A549 (cell line): ENCODE measurements at regions not wholly inside any gene's neighbourhood (a gene's known extent, or its start where the extent isn't known, plus 50 kb on each side); places are given as distances from the start of the nearest gene placed in this dataset.
A peak's percentile ranks its signal among the peaks of the same experiment; 100 is the strongest.

Experiments
- ATAC-seq, 2 experiments: fragments of 200-7000 bp in 1 of 2; fragments of >200 bp in 1 of 2; cut with Nextera tagmentation in 1 of 2; cut with Tn5 transposase in 1 of 2; 3 replicates each; pipeline versions ENCODE4 v1.8.0 to v1.9.1; 2018 to 2020; ENCODE audit warnings: mild to moderate bottlenecking in 1 of 2, moderate library complexity in 1 of 2
- CTCF ChIA-PET: fragments of 300-600 bp; sonication (Branson Sonifier 250); formaldehyde crosslinking; extraction: SDS; loops from one replicate; lab custom pipeline; 2021; ENCODE audit warnings: antibody characterized with exemption, inconsistent platforms; lab: Yijun Ruan, JAX
- POLR2A ChIA-PET: fragments of 350-600 bp; formaldehyde crosslinking; extraction: SDS; loops from one replicate; lab custom pipeline; 2021; ENCODE audit warnings: antibody characterized with exemption, inconsistent platforms; lab: Yijun Ruan, JAX
- DNase-seq, 2 experiments: peaks; one replicate each; pipeline versions ENCODE4 v3.0.0 to v3.0.0-alpha.2; 2011 to 2016; ENCODE audit warnings: low read depth in 1 of 2, low spot score in 1 of 2
- FAIRE-seq: peaks from 2 replicates; lab custom pipeline; 2011; peaks lifted over from hg19 to GRCh38; lab: Jason Lieb, UNC
- H3K27ac ChIP-seq, 2 experiments: fragments of >200 bp; sonication (Bioruptor Twin); formaldehyde crosslinking; 3 replicates each; pipeline ENCODE4 v1.5.1; 2016 to 2017
- H3K4me1 ChIP-seq: fragments of >200 bp; sonication (Bioruptor Twin); formaldehyde crosslinking; 3 replicates; pipeline ENCODE4 v1.6.1; 2016
- H3K4me2 ChIP-seq: fragments of >200 bp; sonication (Bioruptor Twin); formaldehyde crosslinking; 3 replicates; pipeline ENCODE4 v1.6.1; 2016
- H3K4me3 ChIP-seq: fragments of >200 bp; sonication (Bioruptor Twin); formaldehyde crosslinking; 3 replicates; pipeline ENCODE4 v1.5.1; 2016
- H3K9me3 ChIP-seq: fragments of >200 bp; sonication (Bioruptor Twin); formaldehyde crosslinking; 3 replicates; pipeline ENCODE4 v1.6.1; 2016
- BHLHE40 ChIP-seq: IDR thresholded peaks from 2 replicates; pipeline ENCODE4 v1.6.1; 2012; ENCODE audit warnings: low read depth, low read length, inconsistent platforms
- CBX2 ChIP-seq: fragments of 200-600 bp; sonication (generic); IDR thresholded peaks from 2 replicates; pipeline ENCODE4 v1.6.1; 2016; ENCODE audit warnings: low read depth, mild to moderate bottlenecking, borderline replicate concordance
- CBX8 ChIP-seq: fragments of 200-600 bp; sonication (generic); IDR thresholded peaks from 2 replicates; pipeline ENCODE4 v1.6.1; 2016
- CHD2 ChIP-seq: fragments of 150-350 bp; IDR thresholded peaks from 2 replicates; pipeline ENCODE4 v1.6.1; 2014; ENCODE audit warnings: low read length; ENCODE audit not compliant: partially characterized antibody
- EHMT2 ChIP-seq: fragments of 200-600 bp; sonication (generic); IDR thresholded peaks from 2 replicates; pipeline ENCODE4 v1.6.1; 2016; ENCODE audit warnings: antibody characterized with exemption, low read depth, mild to moderate bottlenecking, moderate library complexity
- EP300 ChIP-seq, 2 experiments: fragments of >200 bp; sonication (Bioruptor Twin); formaldehyde crosslinking; IDR thresholded peaks; 2 replicates in 1 of 2; 3 replicates in 1 of 2; pipeline ENCODE4 v1.6.1; 2016 to 2017
- ESRRA ChIP-seq: fragments of 150-350 bp; IDR thresholded peaks from 2 replicates; pipeline ENCODE4 v1.6.1; 2014; ENCODE audit warnings: mild to moderate bottlenecking, low read length, borderline replicate concordance
- GATA3 ChIP-seq: IDR thresholded peaks from 2 replicates; pipeline ENCODE4 v1.6.1; 2012; ENCODE audit warnings: borderline replicate concordance
- HES2 ChIP-seq: fragments of >200 bp; sonication (Bioruptor Twin); formaldehyde crosslinking; IDR thresholded peaks from 2 replicates; pipeline ENCODE4 v1.6.1; 2016
- HOXA7 ChIP-seq: fragments of 250-450 bp; sonication (Bioruptor Pico); IDR thresholded peaks from 2 replicates; pipeline ENCODE4 v1.5.0; 2020; ENCODE audit warnings: mild to moderate bottlenecking, moderate library complexity
- JUN ChIP-seq, 2 experiments: fragments of >200 bp; sonication (Bioruptor Twin); formaldehyde crosslinking; IDR thresholded peaks; 2 replicates in 1 of 2; 3 replicates in 1 of 2; pipeline ENCODE4 v1.6.1; 2016 to 2017
- NFE2L2 ChIP-seq: fragments of 150-350 bp; conservative IDR thresholded peaks from 2 replicates; pipeline ENCODE4 v1.6.1; 2014; ENCODE audit warnings: low read length
- PHF8 ChIP-seq: fragments of 200-600 bp; sonication (generic); IDR thresholded peaks from 2 replicates; pipeline ENCODE4 v1.6.1; 2016; ENCODE audit warnings: low read depth, mild to moderate bottlenecking, antibody characterized with exemption, moderate library complexity, borderline replicate concordance
- RAD21 ChIP-seq, 2 experiments: fragments of >200 bp in 1 of 2; sonication (Bioruptor Twin) in 1 of 2; formaldehyde crosslinking in 1 of 2; IDR thresholded peaks in 1 of 2; conservative IDR thresholded peaks in 1 of 2; 2 replicates in 1 of 2; 3 replicates in 1 of 2; pipeline ENCODE4 v1.6.1; 2012 to 2018; ENCODE audit warnings: inconsistent platforms in 1 of 2
- RARB ChIP-seq: fragments of 250-450 bp; sonication (Bioruptor Pico); IDR thresholded peaks from 2 replicates; pipeline ENCODE4 v1.8.0; 2021; ENCODE audit warnings: mild to moderate bottlenecking, moderate library complexity
- RNF2 ChIP-seq: fragments of 200-600 bp; sonication (generic); IDR thresholded peaks from 2 replicates; pipeline ENCODE4 v1.6.1; 2016; ENCODE audit warnings: low read depth, mild to moderate bottlenecking, antibody characterized with exemption, moderate library complexity, borderline replicate concordance
- USF2 ChIP-seq: fragments of 450-650 bp; IDR thresholded peaks from 2 replicates; pipeline ENCODE4 v1.6.1; 2014; ENCODE audit warnings: antibody characterized with exemption
- WGBS: methylation state at CpG from one replicate; pipeline ENCODE4 v1.1.6; 2017; ENCODE audit errors: missing lambda C conversion rate; 5-methylcytosine and 5-hydroxymethylcytosine counted together
- TF ChIP-seq, protein P1 (sequence below): IDR thresholded peaks from 2 replicates; pipeline ENCODE4 v1.6.1; 2012; ENCODE audit warnings: low read depth, borderline replicate concordance

GRCh38 chr4:20393486-20394100 lies 141.9 kb downstream of the SLIT2 start:
- POLR2A ChIA-PET = no interaction called here

GRCh38 chr4:20394512-20394911 lies 142.8 kb downstream of the SLIT2 start:
- H3K4me3 ChIP-seq = no peak overlapping the region
- no peak overlapping the region for H3K27ac ChIP-seq
- ATAC-seq (no peak), FAIRE-seq (no peak), DNase-seq (no peak)
- no peaks in the 10 kb centered on the region for H3K4me1 ChIP-seq
- POLR2A ChIA-PET = no interaction called here
- 3% methylated on average over 2 of the region's 2 CpGs for WGBS
- H3K4me2 ChIP-seq = no peak overlapping the region
- no peak for TF ChIP-seq HOXA7 (CRISPR knock-in tag)
- no peak for TF ChIP-seq JUN (IDR thresholded peaks at IDR 0.05)
- no peak for TF ChIP-seq ESRRA
- TF ChIP-seq RNF2 = no peak
- no peak for TF ChIP-seq NFE2L2
- TF ChIP-seq CBX2 = no peak
- no peak for TF ChIP-seq PHF8
- no peak for TF ChIP-seq BHLHE40
- CTCF ChIA-PET = interaction anchor here (1.1 to 2.0 kb wide), 2 partner anchors 15 to 290 kb away, joined by 3 to 7 read pairs; no protein-coding TSS in a partner anchor
- no peaks in the 10 kb centered on the region for H3K9me3 ChIP-seq

More at GRCh38 chr4:20393486-20394100, 141.9 kb downstream of the SLIT2 start:
- TF ChIP-seq HOXA7 (CRISPR knock-in tag) (no peak), RARB (CRISPR knock-in tag) (no peak), USF2 (no peak), CBX8 (no peak), EP300 (IDR thresholded peaks at IDR 0.05) (no peak), GATA3 (no peak)
- TF ChIP-seq, protein P1, sequence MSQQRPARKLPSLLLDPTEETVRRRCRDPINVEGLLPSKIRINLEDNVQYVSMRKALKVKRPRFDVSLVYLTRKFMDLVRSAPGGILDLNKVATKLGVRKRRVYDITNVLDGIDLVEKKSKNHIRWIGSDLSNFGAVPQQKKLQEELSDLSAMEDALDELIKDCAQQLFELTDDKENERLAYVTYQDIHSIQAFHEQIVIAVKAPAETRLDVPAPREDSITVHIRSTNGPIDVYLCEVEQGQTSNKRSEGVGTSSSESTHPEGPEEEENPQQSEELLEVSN = no peak
- Histone ChIP-seq H3K4me3 (no peak overlapping the region), H3K27ac (no peak overlapping the region), H3K4me2 (no peak overlapping the region), H3K4me1 (no peaks in the 10 kb centered on the region), H3K9me3 (no peaks in the 10 kb centered on the region)
- ATAC-seq (no peak), DNase-seq (no peak), FAIRE-seq (no peak)
- 3% methylated on average over 5 of the region's 5 CpGs for WGBS
- CTCF ChIA-PET = no interaction called here

DNA sequence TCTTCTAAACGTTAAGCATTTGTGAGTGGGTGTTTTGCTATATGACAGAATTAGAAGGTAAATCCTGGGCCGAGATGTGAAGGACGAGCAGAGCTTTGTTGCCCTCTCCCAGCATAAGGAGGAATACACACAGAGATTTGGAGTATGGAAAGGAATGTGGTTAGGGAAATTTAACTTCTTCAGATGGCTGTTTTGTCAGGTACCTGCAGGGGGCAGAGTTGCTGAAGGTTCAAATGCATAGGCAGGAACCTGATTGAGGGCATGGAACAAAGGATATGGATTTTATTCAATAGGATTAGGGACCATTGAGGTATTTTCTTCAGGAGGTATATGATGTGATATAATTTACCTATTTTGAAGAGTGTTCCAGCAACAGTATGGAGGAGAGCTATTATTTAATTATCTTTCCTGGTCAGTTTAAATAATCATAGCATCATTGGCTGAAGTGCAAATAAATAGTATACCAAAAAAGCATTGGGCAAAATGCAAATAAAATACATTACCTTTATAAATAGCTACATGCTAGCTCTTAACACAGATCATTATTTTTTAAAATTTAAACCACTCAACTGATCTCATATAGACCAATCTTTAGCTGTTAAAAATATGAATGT lies 143.6 kb downstream of the SLIT2 start:
- CTCF ChIA-PET = interaction anchor here (0.6 to 2.0 kb wide), 3 partner anchors 14 to 290 kb away, joined by 3 to 7 read pairs (median 3); no protein-coding TSS in a partner anchor
- Histone ChIP-seq H3K4me1 (no peaks in the 10 kb centered on the region), H3K27ac (no peak overlapping the region), H3K4me3 (no peak overlapping the region), H3K9me3 (no peaks in the 10 kb centered on the region), H3K4me2 (no peak overlapping the region)
- FAIRE-seq (no peak), ATAC-seq (peak in 1 of 2 experiments; percentile 49; a peak in 3 of 6 replicates), DNase-seq (peak; percentile 0 to 36)
- 0 out of 5 replicates have a peak, but pooled peaks of 1 of the 2 experiments have one; percentile 10 for TF ChIP-seq RAD21 (conservative IDR thresholded peaks at IDR 0.05 in 1 of 2, IDR thresholded peaks at IDR 0.05 in 1 of 2)
- no peak for TF ChIP-seq EHMT2
- TF ChIP-seq HES2 = no peak
- no peak for TF ChIP-seq CHD2
- TF ChIP-seq GATA3 = no peak
- no peak for TF ChIP-seq BHLHE40
- WGBS = 2% methylated on average over 3 of the region's 3 CpGs
- POLR2A ChIA-PET = no interaction called here
